ENCODE measurements at regions not wholly inside any gene's neighbourhood (a gene's known extent, or its start where the extent isn't known, plus 50 kb on each side); places are given as distances from the start of the nearest gene placed in this dataset.

- Histone ChIP-seq H3K9me3 (peaks cover 0 to 3% (median 0%) of the 10 kb centered on the region in 4 donors), H3K27me3 (no peaks in the 10 kb centered on the region), H3K36me3 (no peaks in the 10 kb centered on the region), H3K4me3 (no peak overlapping the region), H3K27ac (no peak overlapping the region), H3K4me1 (no peaks in the 10 kb centered on the region)
- 89 to 94% methylated on average over 2 of the region's 2 CpGs for WGBS, 2 donors
- TF ChIP-seq POLR2A (IDR thresholded peaks at IDR 0.05), result no peak
- no peak for TF ChIP-seq EP300 (IDR thresholded peaks at IDR 0.05)
- TF ChIP-seq CTCF (IDR thresholded peaks at IDR 0.05), result no peak
- DNase-seq (ENCODE audit: low spot score in 2 of 2), result no peak
Measured at GRCh38 chr3:106251160-106251892, 382.5 kb upstream of the CBLB start.

GRCh38 chr3:106255870-106256248 is 387.0 kb upstream of the CBLB start:
- Histone ChIP-seq H3K27me3 (no peaks in the 10 kb centered on the region), H3K4me3 (peak overlapping the region in 1 of 4 donors; percentile 29), H3K9me3 (peaks cover 0 to 3% (median 0%) of the 10 kb centered on the region in 4 donors), H3K27ac (peak overlapping the region in 1 of 4 donors; percentile 62), H3K36me3 (no peaks in the 10 kb centered on the region), H3K4me1 (no peaks in the 10 kb centered on the region)
- 92 to 96% methylated on average over 6 of the region's 6 CpGs for WGBS, 2 donors
- DNase-seq (ENCODE audit: low spot score in 2 of 2), result no peak
- no peak for TF ChIP-seq CTCF (IDR thresholded peaks at IDR 0.05)
- TF ChIP-seq EP300 (IDR thresholded peaks at IDR 0.05), result no peak
- no peak for TF ChIP-seq POLR2A (IDR thresholded peaks at IDR 0.05)

GRCh38 chr3:106256249-106256957 is 387.6 kb upstream of the CBLB start:
- peak overlapping the region in 1 of 4 donors; percentile 62 for H3K27ac ChIP-seq

GRCh38 chr3:106257172-106257571 is 388.4 kb upstream of the CBLB start:
- peaks cover 0 to 3% (median 0%) of the 10 kb centered on the region in 4 donors for H3K9me3 ChIP-seq
- no peak overlapping the region for H3K4me3 ChIP-seq
- no peak for DNase-seq (ENCODE audit: low spot score in 2 of 2)
- no peak for TF ChIP-seq EP300 (IDR thresholded peaks at IDR 0.05)
- TF ChIP-seq POLR2A (IDR thresholded peaks at IDR 0.05), result no peak
- no peak for TF ChIP-seq CTCF (IDR thresholded peaks at IDR 0.05)
- WGBS, 2 donors, result 87 to 92% methylated on average over 3 of the region's 3 CpGs
- H3K36me3 ChIP-seq, result no peaks in the 10 kb centered on the region
- H3K27me3 ChIP-seq, result no peaks in the 10 kb centered on the region
- no peak overlapping the region for H3K27ac ChIP-seq
- H3K4me1 ChIP-seq, result no peaks in the 10 kb centered on the region

More at GRCh38 chr3:106256249-106256957, 387.6 kb upstream of the CBLB start:
- Histone ChIP-seq H3K4me1 (no peaks in the 10 kb centered on the region), H3K9me3 (peaks cover 0 to 3% (median 0%) of the 10 kb centered on the region in 4 donors), H3K36me3 (no peaks in the 10 kb centered on the region), H3K27me3 (no peaks in the 10 kb centered on the region), H3K4me3 (peak overlapping the region in 1 of 4 donors; percentile 29)
- no peak for DNase-seq (ENCODE audit: low spot score in 2 of 2)
- 81 to 89% methylated on average over 11 of the region's 11 CpGs for WGBS, 2 donors
- TF ChIP-seq EP300 (IDR thresholded peaks at IDR 0.05), result no peak
- no peak for TF ChIP-seq POLR2A (IDR thresholded peaks at IDR 0.05)
- TF ChIP-seq CTCF (IDR thresholded peaks at IDR 0.05), result no peak

- Histone ChIP-seq H3K36me3 (no peaks in the 10 kb centered on the region), H3K27me3 (no peaks in the 10 kb centered on the region), H3K4me1 (no peaks in the 10 kb centered on the region), H3K9me3 (no peaks in the 10 kb centered on the region), H3K4me3 (no peak overlapping the region), H3K27ac (no peak overlapping the region)
- DNase-seq (ENCODE audit: low spot score in 2 of 2), result no peak
- 95 to 100% methylated on average over 1 of the region's 1 CpG for WGBS, 2 donors
- no peak for TF ChIP-seq EP300 (IDR thresholded peaks at IDR 0.05)
- TF ChIP-seq POLR2A (IDR thresholded peaks at IDR 0.05), result no peak
- no peak for TF ChIP-seq CTCF (IDR thresholded peaks at IDR 0.05)
Measured at GRCh38 chr3:106261396-106261795, 392.6 kb upstream of the CBLB start.
